GM18867 (cell line): ENCODE measurements at regions not wholly inside any gene's neighbourhood (a gene's known extent, or its start where the extent isn't known, plus 50 kb on each side); places are given as distances from the start of the nearest gene placed in this dataset.
"Not testable (repeated sequence)": the region's sequence is repeated elsewhere in the genome, so short reads cannot be mapped to it uniquely, and the experiment has no call there.

Experiments
- ATAC-seq: cut with Tn5 transposase; IDR thresholded peaks from one replicate; pipeline ENCODE4 v1.9.1; 2021; ENCODE audit warnings: mild to moderate bottlenecking, moderate library complexity; ENCODE audit not compliant: unreplicated experiment

- ATAC-seq: no peak
These were observed 1018.4 kb downstream of the TAF11L14 start for GRCh38 chr5:18652404-18653215.

- peak; percentile 95 for ATAC-seq
These were observed 1019.0 kb downstream of the TAF11L14 start for GRCh38 chr5:18653216-18653752.

GRCh38 chr5:18660511-18660910, 1026.3 kb downstream of the TAF11L14 start:
- no peak for ATAC-seq

- ATAC-seq: no peak
These were observed 1028.0 kb downstream of the TAF11L14 start for GRCh38 chr5:18662231-18662630.

GRCh38 chr5:18674212-18674611, 1040.0 kb downstream of the TAF11L14 start:
- not testable (repeated sequence) for ATAC-seq

GRCh38 chr5:18675041-18675440, 1040.8 kb downstream of the TAF11L14 start:
- ATAC-seq: no peak

- no peak for ATAC-seq
These were observed 1052.0 kb downstream of the TAF11L14 start for GRCh38 chr5:18686253-18686652.

GRCh38 chr5:18687429-18687828, 1053.2 kb downstream of the TAF11L14 start:
- no peak for ATAC-seq

GRCh38 chr5:18699681-18700080, 1065.4 kb downstream of the TAF11L14 start:
- ATAC-seq: no peak

- no peak for ATAC-seq
These were observed 1068.6 kb downstream of the TAF11L14 start for GRCh38 chr5:18702821-18703220.

GRCh38 chr5:18712936-18713485, 1078.8 kb downstream of the TAF11L14 start:
- ATAC-seq: no peak

- peak; percentile 56 for ATAC-seq
These were observed 1085.7 kb downstream of the TAF11L14 start for GRCh38 chr5:18720002-18720401.

GRCh38 chr5:18732556-18733479, 1098.6 kb downstream of the TAF11L14 start:
- ATAC-seq: no peak

GRCh38 chr5:18736051-18736398, 1101.8 kb downstream of the TAF11L14 start:
- no peak for ATAC-seq

- ATAC-seq: not testable (repeated sequence)
These were observed 1102.5 kb downstream of the TAF11L14 start for GRCh38 chr5:18736736-18737135.

- ATAC-seq: peak; percentile 51
These were observed 1106.0 kb downstream of the TAF11L14 start for GRCh38 chr5:18740301-18740700.

GRCh38 chr5:18742830-18743229, 1108.6 kb downstream of the TAF11L14 start:
- no peak for ATAC-seq

GRCh38 chr5:18744441-18744840, 1110.2 kb downstream of the TAF11L14 start:
- peak; percentile 11 for ATAC-seq

- ATAC-seq: peak; percentile 37
These were observed 1111.1 kb downstream of the TAF11L14 start for GRCh38 chr5:18745042-18745987.

- peak; percentile 73 for ATAC-seq
These were observed 1111.8 kb downstream of the TAF11L14 start for GRCh38 chr5:18745988-18746615.
